ENCODE measurements at regions not wholly inside any gene's neighbourhood (a gene's known extent, or its start where the extent isn't known, plus 50 kb on each side); places are given as distances from the start of the nearest gene placed in this dataset.

DNA sequence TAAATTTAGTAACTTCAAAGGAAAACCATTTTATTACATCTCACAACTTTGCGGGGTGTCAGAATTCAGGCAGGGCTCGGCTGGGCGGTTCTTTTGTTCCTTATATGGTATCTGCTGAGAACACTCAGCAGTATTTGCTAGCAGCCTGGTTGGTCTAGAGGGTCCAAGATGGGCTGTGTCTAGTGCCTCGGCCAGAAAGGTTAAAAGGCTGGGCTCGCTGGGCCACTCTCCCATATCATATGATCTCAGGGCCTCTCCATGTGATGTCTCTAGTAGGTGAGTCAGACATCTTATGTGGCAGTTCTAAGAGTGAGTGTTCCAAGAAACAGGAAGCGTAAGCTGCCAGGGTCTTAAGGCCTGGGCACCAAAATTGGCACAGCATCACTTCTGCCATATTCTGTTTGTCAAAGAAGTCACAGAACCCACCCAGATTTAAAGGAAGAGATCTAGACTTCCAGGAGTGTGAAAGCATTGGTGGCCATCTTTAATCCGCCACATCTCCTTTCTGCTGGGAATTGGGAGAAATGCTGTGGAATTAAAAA, 100.9 kb upstream of the ATP6AP2 start:
- TF ChIP-seq, protein P1, sequence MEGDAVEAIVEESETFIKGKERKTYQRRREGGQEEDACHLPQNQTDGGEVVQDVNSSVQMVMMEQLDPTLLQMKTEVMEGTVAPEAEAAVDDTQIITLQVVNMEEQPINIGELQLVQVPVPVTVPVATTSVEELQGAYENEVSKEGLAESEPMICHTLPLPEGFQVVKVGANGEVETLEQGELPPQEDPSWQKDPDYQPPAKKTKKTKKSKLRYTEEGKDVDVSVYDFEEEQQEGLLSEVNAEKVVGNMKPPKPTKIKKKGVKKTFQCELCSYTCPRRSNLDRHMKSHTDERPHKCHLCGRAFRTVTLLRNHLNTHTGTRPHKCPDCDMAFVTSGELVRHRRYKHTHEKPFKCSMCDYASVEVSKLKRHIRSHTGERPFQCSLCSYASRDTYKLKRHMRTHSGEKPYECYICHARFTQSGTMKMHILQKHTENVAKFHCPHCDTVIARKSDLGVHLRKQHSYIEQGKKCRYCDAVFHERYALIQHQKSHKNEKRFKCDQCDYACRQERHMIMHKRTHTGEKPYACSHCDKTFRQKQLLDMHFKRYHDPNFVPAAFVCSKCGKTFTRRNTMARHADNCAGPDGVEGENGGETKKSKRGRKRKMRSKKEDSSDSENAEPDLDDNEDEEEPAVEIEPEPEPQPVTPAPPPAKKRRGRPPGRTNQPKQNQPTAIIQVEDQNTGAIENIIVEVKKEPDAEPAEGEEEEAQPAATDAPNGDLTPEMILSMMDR (IDR thresholded peaks at IDR 0.05), result no peak
- TF ChIP-seq EZH2 (IDR thresholded peaks at IDR 0.05; ENCODE audit: borderline replicate concordance, insufficient read depth, low read depth, low read length, poor library complexity, severe bottlenecking), result no peak
